ENCODE measurements at regions not wholly inside any gene's neighbourhood (a gene's known extent, or its start where the extent isn't known, plus 50 kb on each side); places are given as distances from the start of the nearest gene placed in this dataset.

DNA sequence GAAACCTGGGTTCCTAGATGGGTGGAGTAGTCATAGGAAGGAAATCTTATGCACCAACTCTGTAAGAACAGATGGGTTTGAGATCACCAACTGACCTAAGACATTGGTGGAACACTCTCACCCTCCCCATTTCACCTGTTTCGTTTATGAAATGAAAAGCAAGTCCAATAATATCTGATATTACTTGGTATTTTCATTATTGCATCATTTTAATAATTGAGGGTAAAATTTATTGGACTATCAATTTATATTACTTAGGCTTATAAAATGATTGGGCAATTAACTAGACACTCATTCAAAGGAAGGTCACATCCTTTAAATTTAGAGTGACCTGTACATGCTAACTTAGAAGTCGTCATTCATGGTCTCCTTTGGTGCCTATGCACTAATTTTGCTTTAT is 503.9 kb downstream of the TAFA4 start:
- TF ChIP-seq KDM1A (IDR thresholded peaks at IDR 0.05; ENCODE audit: borderline replicate concordance, low read length) = no peak
- no peak for TF ChIP-seq CTBP2 (IDR thresholded peaks at IDR 0.05; ENCODE audit: borderline replicate concordance, insufficient read depth, insufficient read length, low read length)
- TF ChIP-seq, protein P1, sequence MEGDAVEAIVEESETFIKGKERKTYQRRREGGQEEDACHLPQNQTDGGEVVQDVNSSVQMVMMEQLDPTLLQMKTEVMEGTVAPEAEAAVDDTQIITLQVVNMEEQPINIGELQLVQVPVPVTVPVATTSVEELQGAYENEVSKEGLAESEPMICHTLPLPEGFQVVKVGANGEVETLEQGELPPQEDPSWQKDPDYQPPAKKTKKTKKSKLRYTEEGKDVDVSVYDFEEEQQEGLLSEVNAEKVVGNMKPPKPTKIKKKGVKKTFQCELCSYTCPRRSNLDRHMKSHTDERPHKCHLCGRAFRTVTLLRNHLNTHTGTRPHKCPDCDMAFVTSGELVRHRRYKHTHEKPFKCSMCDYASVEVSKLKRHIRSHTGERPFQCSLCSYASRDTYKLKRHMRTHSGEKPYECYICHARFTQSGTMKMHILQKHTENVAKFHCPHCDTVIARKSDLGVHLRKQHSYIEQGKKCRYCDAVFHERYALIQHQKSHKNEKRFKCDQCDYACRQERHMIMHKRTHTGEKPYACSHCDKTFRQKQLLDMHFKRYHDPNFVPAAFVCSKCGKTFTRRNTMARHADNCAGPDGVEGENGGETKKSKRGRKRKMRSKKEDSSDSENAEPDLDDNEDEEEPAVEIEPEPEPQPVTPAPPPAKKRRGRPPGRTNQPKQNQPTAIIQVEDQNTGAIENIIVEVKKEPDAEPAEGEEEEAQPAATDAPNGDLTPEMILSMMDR (IDR thresholded peaks at IDR 0.05; ENCODE audit: control extremely low read depth in 1 of 3, insufficient read depth in 1 of 3, low read depth in 1 of 3, low read length in 3 of 3) = no peak
- no peak for TF ChIP-seq POLR2AphosphoS5 (IDR thresholded peaks at IDR 0.05; ENCODE audit: low read depth, low read length)
- no peak for TF ChIP-seq ZNF274 (IDR thresholded peaks at IDR 0.05; ENCODE audit: borderline replicate concordance, extremely low read depth, low read length)
- no peak for TF ChIP-seq RAD21 (IDR thresholded peaks at IDR 0.05 in 1 of 2, conservative IDR thresholded peaks at IDR 0.05 in 1 of 2; ENCODE audit: low read depth in 2 of 2, low read length in 2 of 2)
- no peak for TF ChIP-seq SIN3A (conservative IDR thresholded peaks at IDR 0.05 in 1 of 2, IDR thresholded peaks at IDR 0.05 in 1 of 2; ENCODE audit: low read depth in 1 of 2, low read length in 2 of 2)
- no peak for TF ChIP-seq SP4 (IDR thresholded peaks at IDR 0.05; ENCODE audit: low read length)
- no peak for TF ChIP-seq POU5F1 (IDR thresholded peaks at IDR 0.05; ENCODE audit: low read depth, low read length)
- TF ChIP-seq MAFK (IDR thresholded peaks at IDR 0.05; ENCODE audit: low read depth, low read length) = no peak
- TF ChIP-seq NRF1 (IDR thresholded peaks at IDR 0.05; ENCODE audit: low read depth, low read length) = no peak
- TF ChIP-seq NANOG (IDR thresholded peaks at IDR 0.05; ENCODE audit: insufficient read depth, low read depth, low read length, poor library complexity, severe bottlenecking) = no peak
